ENCODE measurements at regions not wholly inside any gene's neighbourhood (a gene's known extent, or its start where the extent isn't known, plus 50 kb on each side); places are given as distances from the start of the nearest gene placed in this dataset.

- TF ChIP-seq CTCF (conservative IDR thresholded peaks at IDR 0.05; ENCODE audit: low read length) (no peak), EZH2phosphoT487 (IDR thresholded peaks at IDR 0.05; ENCODE audit: borderline replicate concordance) (no peak)
These were observed 137.5 kb upstream of the PRPS1L1 start for GRCh38 chr7:18165166-18165565.
